OCI-M2 (cell line): ENCODE measurements at regions not wholly inside any gene's neighbourhood (a gene's known extent, or its start where the extent isn't known, plus 50 kb on each side); places are given as distances from the start of the nearest gene placed in this dataset.

ENCODE experiments used
- DNase-seq: peaks from one replicate; lab custom pipeline; 2025; ENCODE audit not compliant: unreplicated experiment; lab: John Stamatoyannopoulos, UW

GRCh38 chr6:14625173-14625895 is 507.8 kb downstream of the CD83 start:
- no peak for DNase-seq

- no peak for DNase-seq
Observed at GRCh38 chr6:14626556-14626955, 509.0 kb downstream of the CD83 start.

- no peak for DNase-seq
Observed at GRCh38 chr6:14630016-14630415, 512.4 kb downstream of the CD83 start.

GRCh38 chr6:14633479-14633878 is 515.9 kb downstream of the CD83 start:
- DNase-seq, result no peak

- DNase-seq, result no peak
Observed at GRCh38 chr6:14634072-14634471, 516.5 kb downstream of the CD83 start.

GRCh38 chr6:14635195-14635594 is 517.6 kb downstream of the CD83 start:
- DNase-seq, result no peak

- no peak for DNase-seq
Observed at GRCh38 chr6:14635934-14636591, 518.5 kb downstream of the CD83 start.

GRCh38 chr6:14638435-14638905 is 520.9 kb downstream of the CD83 start:
- no peak for DNase-seq

GRCh38 chr6:14638906-14639761 is 521.6 kb downstream of the CD83 start:
- DNase-seq, result no peak

- DNase-seq, result no peak
Observed at GRCh38 chr6:14639983-14640599, 522.5 kb downstream of the CD83 start.

- no peak for DNase-seq
Observed at GRCh38 chr6:14640631-14641030, 523.1 kb downstream of the CD83 start.

- DNase-seq, result no peak
Observed at GRCh38 chr6:14641423-14642135, 524.0 kb downstream of the CD83 start.

- DNase-seq, result no peak
Observed at GRCh38 chr6:14642136-14642505, 524.5 kb downstream of the CD83 start.

GRCh38 chr6:14642842-14643241 is 525.3 kb downstream of the CD83 start:
- no peak for DNase-seq

GRCh38 chr6:14644381-14644780 is 526.8 kb downstream of the CD83 start:
- no peak for DNase-seq

- no peak for DNase-seq
Observed at GRCh38 chr6:14645221-14645620, 527.6 kb downstream of the CD83 start.

- DNase-seq, result no peak
Observed at GRCh38 chr6:14645841-14646240, 528.3 kb downstream of the CD83 start.

- no peak for DNase-seq
Observed at GRCh38 chr6:14646371-14646770, 528.8 kb downstream of the CD83 start.

GRCh38 chr6:14647357-14647756 is 529.8 kb downstream of the CD83 start:
- DNase-seq, result no peak

- DNase-seq, result no peak
Observed at GRCh38 chr6:14652536-14652935, 535.0 kb downstream of the CD83 start.
